ENCODE measurements at regions not wholly inside any gene's neighbourhood (a gene's known extent, or its start where the extent isn't known, plus 50 kb on each side); places are given as distances from the start of the nearest gene placed in this dataset.
A peak's percentile ranks its signal among the peaks of the same experiment; 100 is the strongest.
"Not testable (repeated sequence)": the region's sequence is repeated elsewhere in the genome, so short reads cannot be mapped to it uniquely, and the experiment has no call there.

- no peak for TF ChIP-seq CTCF (IDR thresholded peaks at IDR 0.05; ENCODE audit: insufficient read depth, low read depth, low read length, missing control alignments)
- no peak for DNase-seq (ENCODE audit: low read depth)
- H3K4me3 ChIP-seq (ENCODE audit: low read depth, low read length) = no peak overlapping the region
Measured at GRCh38 chr5:90056911-90057705, 352.4 kb downstream of the CETN3 start.

GRCh38 chr5:90055831-90056328 is 353.7 kb downstream of the CETN3 start:
- H3K4me3 ChIP-seq (ENCODE audit: low read depth, low read length) = no peak overlapping the region
- TF ChIP-seq CTCF (IDR thresholded peaks at IDR 0.05; ENCODE audit: insufficient read depth, low read depth, low read length, missing control alignments) = no peak
- DNase-seq (ENCODE audit: low read depth) = no peak

GRCh38 chr5:90054612-90055011 is 354.9 kb downstream of the CETN3 start:
- TF ChIP-seq CTCF (IDR thresholded peaks at IDR 0.05; ENCODE audit: insufficient read depth, low read depth, low read length, missing control alignments) = no peak
- H3K4me3 ChIP-seq (ENCODE audit: low read depth, low read length) = no peak overlapping the region
- DNase-seq (ENCODE audit: low read depth) = no peak

- H3K4me3 ChIP-seq (ENCODE audit: low read depth, low read length) = no peak overlapping the region
- no peak for DNase-seq (ENCODE audit: low read depth)
- TF ChIP-seq CTCF (IDR thresholded peaks at IDR 0.05; ENCODE audit: insufficient read depth, low read depth, low read length, missing control alignments) = no peak
Measured at GRCh38 chr5:90051756-90052155, 357.8 kb downstream of the CETN3 start.

GRCh38 chr5:90050103-90050502 is 359.5 kb downstream of the CETN3 start:
- TF ChIP-seq CTCF (IDR thresholded peaks at IDR 0.05; ENCODE audit: insufficient read depth, low read depth, low read length, missing control alignments) = no peak
- no peak overlapping the region for H3K4me3 ChIP-seq (ENCODE audit: low read depth, low read length)
- peak; percentile 1 for DNase-seq (ENCODE audit: low read depth)

- DNase-seq (ENCODE audit: low read depth) = no peak
- no peak overlapping the region for H3K4me3 ChIP-seq (ENCODE audit: low read depth, low read length)
- no peak for TF ChIP-seq CTCF (IDR thresholded peaks at IDR 0.05; ENCODE audit: insufficient read depth, low read depth, low read length, missing control alignments)
Measured at GRCh38 chr5:90047113-90047512, 362.4 kb downstream of the CETN3 start.

- DNase-seq (ENCODE audit: low read depth); H3K4me3 ChIP-seq (ENCODE audit: low read depth, low read length): not testable (repeated sequence)
Measured at GRCh38 chr5:90040082-90040481, 369.5 kb downstream of the CETN3 start.

Data from GM12865 (cell line).